Forelimb muscle (tissue), 1 donor: ENCODE measurements at regions not wholly inside any gene's neighbourhood (a gene's known extent, or its start where the extent isn't known, plus 50 kb on each side); places are given as distances from the start of the nearest gene placed in this dataset.
"Not testable (repeated sequence)": the region's sequence is repeated elsewhere in the genome, so short reads cannot be mapped to it uniquely, and the experiment has no call there.

Experiments used
- DNase-seq: peaks from one replicate; pipeline ENCODE4 v3.0.0-alpha.2; 2013; ENCODE audit warnings: low read depth

DNA sequence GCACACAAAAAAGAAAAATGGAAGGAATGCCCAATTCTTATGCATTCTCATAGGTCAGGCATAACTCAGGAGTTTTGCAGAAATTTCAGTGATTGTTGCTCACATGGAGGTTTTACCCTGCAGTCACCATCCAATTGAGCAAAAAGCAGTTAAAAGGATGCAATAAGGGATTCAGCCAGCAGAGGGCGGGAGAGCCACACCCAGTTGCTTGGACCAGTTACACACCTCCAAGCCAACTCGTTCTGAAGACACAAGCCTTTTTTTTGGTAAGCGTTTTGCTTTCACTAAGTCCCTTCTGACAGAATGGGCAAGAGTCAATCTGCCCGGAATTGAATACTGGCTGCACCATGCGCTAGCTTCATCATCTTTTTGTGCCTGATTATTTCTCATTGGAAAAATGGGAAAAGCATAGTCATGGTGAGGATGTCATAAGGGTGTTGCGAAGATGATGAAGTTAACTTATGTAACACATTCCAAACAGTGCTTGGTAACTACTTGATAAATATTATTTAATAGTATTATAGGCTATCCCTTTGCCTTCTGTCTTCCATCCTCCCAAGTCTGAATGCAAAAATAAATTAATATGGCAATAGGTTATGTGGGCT is 154.4 kb upstream of the SGO1 start:
- DNase-seq, result peak; percentile 64

DNA sequence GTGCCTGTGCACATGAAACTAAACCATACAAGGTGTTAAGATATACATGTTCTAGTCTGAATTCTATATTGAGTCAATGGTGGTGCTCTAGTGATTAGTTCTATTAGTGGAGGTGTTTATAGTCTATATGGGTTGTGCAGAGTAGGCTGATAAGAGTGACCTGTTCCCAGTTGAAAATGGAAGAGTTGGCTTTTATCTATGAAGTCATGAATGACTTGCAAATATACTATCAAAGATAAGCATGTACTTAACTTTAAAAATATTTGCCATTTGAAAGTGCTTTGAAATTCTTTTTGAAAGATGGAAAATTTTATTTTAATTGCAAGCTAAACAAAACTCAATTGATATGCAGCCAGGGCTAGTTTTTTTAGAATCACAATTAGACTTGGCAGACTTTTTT is 150.6 kb upstream of the SGO1 start:
- DNase-seq, result no peak

DNA sequence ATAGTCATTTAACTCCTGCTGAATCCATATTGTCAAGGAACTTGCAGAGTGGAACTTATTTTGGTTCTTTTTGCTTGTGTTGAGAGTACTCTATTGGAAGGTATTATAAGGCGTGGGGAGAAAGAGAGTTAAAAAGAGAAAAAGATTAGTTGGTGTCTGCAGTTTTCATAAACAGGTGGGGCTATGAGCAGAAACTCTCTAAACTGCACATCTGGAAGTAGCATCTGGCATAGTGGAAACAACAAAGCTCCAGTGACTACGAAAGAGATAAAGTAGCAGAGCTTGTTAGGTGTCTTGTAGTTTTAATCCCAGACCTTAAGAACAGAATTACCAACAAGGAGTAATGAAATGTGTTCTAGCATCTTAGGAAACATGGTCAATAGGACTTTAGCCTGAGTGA is 148.8 kb upstream of the SGO1 start:
- no peak for DNase-seq

DNA sequence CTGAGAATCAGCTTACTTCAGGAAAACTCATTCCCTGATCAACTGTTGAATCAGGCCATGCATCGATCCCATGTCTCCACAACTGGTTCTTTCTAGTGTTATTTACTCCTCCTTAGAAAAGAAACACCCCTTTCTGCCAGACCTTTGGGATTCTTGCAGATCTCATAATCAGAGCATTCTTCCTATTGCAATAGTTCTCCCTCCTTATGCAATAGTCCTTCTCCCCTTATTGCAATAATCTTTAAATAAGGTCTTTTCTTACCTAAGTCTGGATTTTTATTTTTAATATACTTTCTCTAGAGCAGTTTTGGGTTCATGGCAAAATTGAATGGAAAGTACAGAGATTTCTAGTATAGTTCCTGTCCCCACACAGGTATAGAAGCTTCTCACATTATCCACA is 141.9 kb upstream of the SGO1 start:
- no peak for DNase-seq

- no peak for DNase-seq
These were observed 140.5 kb upstream of the SGO1 start for GRCh38 chr3:20326541-20326940.

- DNase-seq, result no peak
These were observed 139.6 kb upstream of the SGO1 start for GRCh38 chr3:20325563-20325962.

- DNase-seq, result no peak
These were observed 138.9 kb upstream of the SGO1 start for GRCh38 chr3:20324664-20325478.

DNA sequence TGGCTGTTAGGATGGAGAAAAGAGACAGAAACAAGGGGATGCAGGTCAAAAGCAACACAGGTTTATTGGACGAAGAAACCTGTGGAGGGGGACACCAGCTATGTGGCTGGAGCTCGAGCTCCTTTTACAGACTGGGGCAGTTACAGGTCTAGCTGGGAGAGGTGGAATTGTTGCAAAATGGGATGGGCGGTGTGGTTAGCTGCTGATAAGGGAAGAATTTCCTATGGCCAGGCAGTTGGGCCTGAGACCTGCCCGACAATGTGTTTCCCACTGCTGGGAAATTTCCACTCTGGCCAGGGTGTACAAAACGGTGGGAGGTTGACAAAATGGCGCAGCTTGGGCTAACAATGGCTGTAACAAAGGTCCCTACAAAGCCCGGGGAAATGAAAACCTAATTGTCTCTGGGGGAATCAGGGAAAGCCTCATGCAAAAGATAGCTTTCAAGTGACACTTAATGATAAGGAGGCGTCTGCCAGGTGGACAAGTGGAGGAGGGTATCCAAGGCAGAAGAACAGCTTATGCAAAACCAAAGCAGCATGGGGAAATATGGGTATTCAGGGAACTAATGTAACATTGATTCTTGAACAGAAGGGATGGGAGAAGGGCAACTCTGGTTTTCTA is 137.4 kb upstream of the SGO1 start:
- DNase-seq, result no peak

DNA sequence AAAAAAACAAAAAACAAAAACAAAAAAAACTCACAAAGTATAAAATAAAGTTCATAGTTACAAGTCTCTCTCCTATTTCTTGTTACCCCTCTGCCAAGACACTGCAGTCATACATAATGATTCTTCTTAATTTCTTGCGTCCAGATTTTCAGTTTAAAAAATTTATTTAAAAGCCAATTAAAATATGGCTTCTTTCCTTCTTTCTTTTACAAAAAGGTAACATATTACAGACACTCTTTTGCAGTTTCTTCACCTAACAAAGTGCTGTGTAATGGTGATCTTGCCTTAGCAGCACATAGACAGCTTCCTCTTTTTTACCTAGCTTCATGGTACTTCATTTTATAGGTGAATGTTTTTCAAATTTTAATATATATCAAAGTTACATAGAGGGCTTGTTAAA is 136.1 kb upstream of the SGO1 start:
- DNase-seq, result no peak

GRCh38 chr3:20321391-20322047 is 135.5 kb upstream of the SGO1 start:
- DNase-seq, result no peak

GRCh38 chr3:20320489-20320888 is 134.5 kb upstream of the SGO1 start:
- no peak for DNase-seq

- no peak for DNase-seq
These were observed 133.5 kb upstream of the SGO1 start for GRCh38 chr3:20319551-20319950.

DNA sequence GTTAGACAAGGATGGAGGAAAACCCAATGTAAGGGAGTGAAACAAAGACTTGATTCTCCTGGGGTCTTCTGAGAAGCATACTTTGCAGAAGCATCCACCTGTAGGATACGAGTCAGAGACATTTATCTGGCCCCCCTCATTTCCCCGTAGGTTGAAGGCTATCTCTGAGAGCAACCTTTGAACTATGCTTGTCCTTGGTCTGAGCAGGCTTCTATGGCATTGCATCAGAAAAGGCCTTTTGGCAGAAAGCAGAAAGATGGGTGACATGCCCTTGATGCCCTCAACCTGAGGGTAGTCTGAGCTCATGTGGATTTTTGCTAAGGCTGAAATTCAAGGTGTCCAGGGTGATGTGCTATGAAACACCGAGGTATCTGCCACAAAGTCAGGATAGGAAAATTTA is 131.6 kb upstream of the SGO1 start:
- no peak for DNase-seq

DNA sequence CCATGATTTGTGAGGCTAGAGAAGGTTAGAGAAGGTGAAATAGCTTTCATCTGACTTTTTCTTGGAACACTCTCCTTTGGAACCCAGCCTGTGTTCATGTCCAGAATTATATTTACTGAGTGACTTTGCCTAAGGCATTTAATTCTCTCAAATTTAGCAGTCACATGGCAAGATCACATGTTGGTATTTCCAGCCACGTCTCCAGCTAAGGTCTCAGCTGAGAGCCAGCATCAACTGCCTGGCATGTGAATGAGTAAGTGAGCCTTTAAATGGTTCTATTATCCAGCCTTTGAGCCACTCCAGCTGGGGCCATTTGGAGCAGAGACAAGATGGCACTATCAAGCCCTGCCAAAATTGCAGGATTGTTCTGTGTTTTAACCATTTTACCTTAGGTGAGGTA is 130.2 kb upstream of the SGO1 start:
- DNase-seq, result no peak

DNA sequence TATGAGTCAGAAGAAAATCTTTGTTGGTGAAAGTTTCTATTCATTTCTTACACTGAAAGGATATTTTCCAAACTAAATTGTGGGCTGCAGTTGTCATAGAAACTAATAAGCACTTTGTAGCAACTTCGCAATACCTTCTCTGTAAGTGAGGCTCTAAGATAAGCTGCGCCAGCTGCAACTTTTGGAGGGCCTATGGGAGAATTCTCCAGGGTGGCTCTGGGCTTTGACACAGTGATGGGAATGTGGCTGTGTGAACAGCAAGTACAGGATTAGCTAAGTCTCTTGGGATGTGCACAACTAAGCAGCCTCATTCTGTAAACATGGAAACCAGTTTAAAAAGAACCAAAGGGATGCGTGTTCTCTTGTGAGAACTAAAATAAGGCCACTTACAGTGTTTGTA is 124.6 kb upstream of the SGO1 start:
- DNase-seq, result peak; percentile 58

DNA sequence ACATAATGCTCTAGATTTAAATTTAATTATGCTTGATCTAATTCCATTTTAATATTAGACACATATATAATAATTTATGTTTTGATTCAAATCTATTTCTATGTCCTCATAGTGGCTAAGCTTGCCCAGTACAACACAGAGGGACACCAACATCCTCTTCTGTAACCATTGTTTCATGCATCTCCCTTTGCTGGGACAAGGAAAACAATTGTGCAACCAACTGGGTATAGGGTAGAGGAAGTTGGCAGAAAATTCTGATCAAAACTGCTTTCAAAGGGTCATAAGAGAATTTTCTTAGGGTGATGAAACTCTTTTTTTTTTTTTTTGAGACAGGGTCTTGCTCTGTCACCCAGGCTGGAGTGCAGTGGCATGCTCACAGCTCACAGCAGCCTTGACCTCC is 121.4 kb upstream of the SGO1 start:
- DNase-seq, result no peak

GRCh38 chr3:20305647-20306046 is 119.6 kb upstream of the SGO1 start:
- DNase-seq, result no peak

DNA sequence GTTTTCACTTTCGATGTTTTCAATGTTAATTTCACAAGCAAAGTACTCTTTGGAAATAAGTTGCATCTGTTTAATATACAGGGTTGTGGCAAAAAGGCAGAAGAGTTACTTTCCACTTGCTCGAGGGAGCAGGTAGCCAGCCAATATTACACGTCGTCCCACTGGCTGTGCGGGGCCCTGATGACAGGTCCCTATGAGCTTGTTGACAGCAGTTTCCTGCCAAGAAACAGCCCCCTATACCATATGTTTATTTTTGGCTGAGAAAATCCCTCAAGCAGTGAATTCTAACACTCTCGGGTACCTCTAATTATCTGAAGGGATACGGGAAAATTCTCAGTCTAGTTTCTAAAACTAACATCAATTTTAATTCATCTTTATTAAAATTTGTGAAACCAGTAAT is 116.8 kb upstream of the SGO1 start:
- no peak for DNase-seq

DNA sequence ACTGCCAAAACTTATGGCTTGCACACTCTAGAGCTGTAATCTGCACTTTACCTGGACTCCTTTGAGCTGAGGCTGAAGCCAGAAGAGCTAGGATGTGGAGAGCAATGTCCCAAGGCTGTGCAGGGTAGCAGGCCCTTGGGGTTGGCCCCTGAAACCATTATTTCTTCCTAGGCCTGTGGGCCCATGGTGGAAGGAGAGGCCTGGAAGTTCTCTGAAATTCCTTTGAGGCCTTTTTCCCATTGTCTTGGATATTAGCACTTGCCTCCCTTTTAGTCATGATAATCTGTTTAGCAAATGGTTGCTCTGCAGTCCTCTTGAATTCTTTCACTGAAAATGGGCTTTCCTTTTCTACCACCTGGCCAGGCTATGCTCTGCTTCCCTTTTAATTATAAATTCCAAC is 102.0 kb upstream of the SGO1 start:
- no peak for DNase-seq

GRCh38 chr3:20280257-20280656 is 94.3 kb upstream of the SGO1 start:
- no peak for DNase-seq

- not testable (repeated sequence) for DNase-seq
These were observed 80.0 kb upstream of the SGO1 start for GRCh38 chr3:20265977-20266376.

GRCh38 chr3:20264900-20265567 is 79.0 kb upstream of the SGO1 start:
- DNase-seq, result no peak
